HepG2 (cell line): ENCODE measurements at regions not wholly inside any gene's neighbourhood (a gene's known extent, or its start where the extent isn't known, plus 50 kb on each side); places are given as distances from the start of the nearest gene placed in this dataset.

Experiments
- ARHGAP35 ChIP-seq: sonication (generic); formaldehyde crosslinking; IDR thresholded peaks from 2 replicates; pipeline ENCODE4 v1.9.0; 2022; ENCODE audit warnings: mild to moderate bottlenecking, inconsistent platforms, moderate library complexity, missing genetic modification reagents, borderline replicate concordance
- ARID2 ChIP-seq: sonication (generic); formaldehyde crosslinking; IDR thresholded peaks from 2 replicates; pipeline ENCODE4 v1.8.1; 2022; ENCODE audit warnings: mild to moderate bottlenecking, missing genetic modification reagents, borderline replicate concordance
- FOXO1 ChIP-seq: sonication (generic); formaldehyde crosslinking; IDR thresholded peaks from 2 replicates; pipeline ENCODE4 v1.4.0; 2020; ENCODE audit warnings: missing genetic modification reagents
- GATA4 ChIP-seq: sonication (generic); IDR thresholded peaks from 2 replicates; pipeline ENCODE4 v1.6.1; 2016; ENCODE audit warnings: antibody characterized with exemption, low read depth, borderline replicate concordance
- MIER3 ChIP-seq: IDR thresholded peaks from 2 replicates; pipeline ENCODE4 v1.6.1; 2016; ENCODE audit warnings: missing compliant biosample characterization, borderline replicate concordance
- NFIB ChIP-seq: sonication (generic); formaldehyde crosslinking; IDR thresholded peaks from 2 replicates; pipeline ENCODE4 v1.9.0; 2021; ENCODE audit warnings: missing genetic modification reagents, mild to moderate bottlenecking, borderline replicate concordance
- NKX3-1 ChIP-seq: sonication (generic); formaldehyde crosslinking; IDR thresholded peaks from 2 replicates; pipeline ENCODE4 v1.5.0; 2020; ENCODE audit warnings: missing genetic modification reagents
- PPARG ChIP-seq: conservative IDR thresholded peaks from 2 replicates; pipeline ENCODE4 v1.6.1; 2016; ENCODE audit warnings: missing biosample characterization, missing genetic modification reagents
- WIZ ChIP-seq: sonication (generic); formaldehyde crosslinking; IDR thresholded peaks from 2 replicates; pipeline ENCODE4 v1.5.1; 2020; ENCODE audit warnings: mild to moderate bottlenecking, missing genetic modification reagents
- ZNF10 ChIP-seq: sonication (generic); formaldehyde crosslinking; IDR thresholded peaks from 2 replicates; pipeline ENCODE4 v1.4.0; 2020; ENCODE audit warnings: mild to moderate bottlenecking, low read depth, missing genetic modification reagents, borderline replicate concordance
- ZNF251 ChIP-seq: sonication (generic); formaldehyde crosslinking; IDR thresholded peaks from 2 replicates; pipeline ENCODE4 v1.9.0; 2021; ENCODE audit warnings: mild to moderate bottlenecking, missing genetic modification reagents
- ZNF33B ChIP-seq: sonication (generic); formaldehyde crosslinking; IDR thresholded peaks from 2 replicates; pipeline ENCODE4 v1.5.1; 2020; ENCODE audit warnings: mild to moderate bottlenecking, missing genetic modification reagents
- ZNF350 ChIP-seq: sonication (generic); formaldehyde crosslinking; IDR thresholded peaks from 2 replicates; pipeline ENCODE4 v1.4.0; 2020; ENCODE audit warnings: mild to moderate bottlenecking, low read depth, missing genetic modification reagents, borderline replicate concordance
- ZNF501 ChIP-seq: sonication (generic); formaldehyde crosslinking; IDR thresholded peaks from 2 replicates; pipeline ENCODE4 v1.5.1; 2020; ENCODE audit warnings: mild to moderate bottlenecking, moderate library complexity, missing genetic modification reagents
- ZNF672 ChIP-seq: sonication (generic); formaldehyde crosslinking; IDR thresholded peaks from 2 replicates; pipeline ENCODE4 v1.8.1; 2022; ENCODE audit warnings: missing genetic modification reagents
- ZNF747 ChIP-seq: sonication (generic); formaldehyde crosslinking; IDR thresholded peaks from 2 replicates; pipeline ENCODE4 v1.8.1; 2023; ENCODE audit warnings: missing genetic modification reagents, mild to moderate bottlenecking, borderline replicate concordance
- ZNF891 ChIP-seq: sonication (generic); formaldehyde crosslinking; IDR thresholded peaks from 2 replicates; pipeline ENCODE4 v1.5.0; 2020; ENCODE audit warnings: mild to moderate bottlenecking, missing genetic modification reagents
- ZXDC ChIP-seq: sonication (generic); formaldehyde crosslinking; IDR thresholded peaks from 2 replicates; pipeline ENCODE4 v1.5.0; 2020; ENCODE audit warnings: mild to moderate bottlenecking, missing genetic modification reagents
- TF ChIP-seq, protein P1 (sequence below): IDR thresholded peaks from 2 replicates; pipeline ENCODE4 v1.6.1; 2012; ENCODE audit warnings: low read depth, low read length, improper control_type of control experiment
- TF ChIP-seq, protein P2 (sequence below): sonication (generic); formaldehyde crosslinking; IDR thresholded peaks from 2 replicates; pipeline ENCODE4 v1.5.0; 2020; ENCODE audit warnings: missing genetic modification reagents, mild to moderate bottlenecking, borderline replicate concordance
- TF ChIP-seq, protein P3 (sequence below): sonication (generic); formaldehyde crosslinking; IDR thresholded peaks from 2 replicates; pipeline ENCODE4 v1.4.0; 2020; ENCODE audit warnings: missing genetic modification reagents
- TF ChIP-seq, protein P4 (sequence below): sonication (generic); formaldehyde crosslinking; IDR thresholded peaks from 2 replicates; pipeline ENCODE4 v1.4.0; 2020; ENCODE audit warnings: mild to moderate bottlenecking, missing genetic modification reagents

DNA sequence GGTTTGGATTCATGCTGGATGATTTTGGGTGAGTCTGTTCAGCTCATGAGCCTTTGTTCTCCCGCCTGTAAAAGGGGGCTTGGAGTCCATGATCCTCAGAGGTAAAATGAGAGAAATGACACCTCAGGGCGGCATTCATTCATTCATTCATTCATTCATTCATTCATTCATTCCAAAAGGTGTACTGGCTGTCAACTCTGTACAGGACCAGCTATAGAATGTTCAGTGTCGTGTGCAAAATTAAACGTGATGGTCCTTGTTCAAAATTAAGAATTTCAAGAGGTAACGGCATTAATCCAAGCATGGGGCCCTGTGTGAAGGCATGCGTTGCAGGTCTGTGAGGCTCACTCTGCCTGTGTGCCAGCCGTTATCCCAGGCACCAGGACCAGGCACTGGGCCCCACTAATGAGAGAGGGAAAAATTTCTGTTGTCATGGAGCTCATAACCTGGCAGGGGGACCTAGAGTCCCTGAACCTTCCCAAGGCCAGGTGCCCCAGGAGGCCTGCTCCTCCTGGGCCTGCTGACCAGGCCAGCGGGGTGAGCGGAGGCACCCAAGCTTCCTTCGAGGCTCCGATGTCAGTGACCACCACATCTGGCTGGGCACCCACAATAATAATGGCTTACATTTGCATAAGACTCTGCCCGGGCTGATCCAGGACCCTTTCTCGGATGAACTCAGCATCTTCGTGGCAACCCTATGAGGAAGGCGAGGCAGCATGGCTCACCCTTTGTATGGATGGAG, 53.2 kb downstream of the CEBPB start (continued):
- no peak for TF ChIP-seq NFIB (CRISPR knock-in tag)
- no peak for TF ChIP-seq WIZ (CRISPR knock-in tag)
- TF ChIP-seq PPARG (CRISPR knock-in tag): no peak
- TF ChIP-seq ZNF33B: no peak
- TF ChIP-seq, protein P1, sequence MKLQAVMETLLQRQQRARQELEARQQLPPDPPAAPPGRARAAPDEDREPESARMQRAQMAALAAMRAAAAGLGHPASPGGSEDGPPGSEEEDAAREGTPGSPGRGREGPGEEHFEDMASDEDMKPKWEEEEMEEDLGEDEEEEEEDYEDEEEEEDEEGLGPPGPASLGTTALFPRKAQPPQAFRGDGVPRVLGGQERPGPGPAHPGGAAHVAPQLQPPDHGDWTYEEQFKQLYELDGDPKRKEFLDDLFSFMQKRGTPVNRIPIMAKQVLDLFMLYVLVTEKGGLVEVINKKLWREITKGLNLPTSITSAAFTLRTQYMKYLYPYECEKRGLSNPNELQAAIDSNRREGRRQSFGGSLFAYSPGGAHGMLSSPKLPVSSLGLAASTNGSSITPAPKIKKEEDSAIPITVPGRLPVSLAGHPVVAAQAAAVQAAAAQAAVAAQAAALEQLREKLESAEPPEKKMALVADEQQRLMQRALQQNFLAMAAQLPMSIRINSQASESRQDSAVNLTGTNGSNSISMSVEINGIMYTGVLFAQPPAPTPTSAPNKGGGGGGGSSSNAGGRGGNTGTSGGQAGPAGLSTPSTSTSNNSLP: no peak
- TF ChIP-seq ZNF10 (CRISPR knock-in tag): no peak
- no peak for TF ChIP-seq ZNF350
- TF ChIP-seq ARHGAP35 (CRISPR knock-in tag): no peak
- TF ChIP-seq, protein P2, sequence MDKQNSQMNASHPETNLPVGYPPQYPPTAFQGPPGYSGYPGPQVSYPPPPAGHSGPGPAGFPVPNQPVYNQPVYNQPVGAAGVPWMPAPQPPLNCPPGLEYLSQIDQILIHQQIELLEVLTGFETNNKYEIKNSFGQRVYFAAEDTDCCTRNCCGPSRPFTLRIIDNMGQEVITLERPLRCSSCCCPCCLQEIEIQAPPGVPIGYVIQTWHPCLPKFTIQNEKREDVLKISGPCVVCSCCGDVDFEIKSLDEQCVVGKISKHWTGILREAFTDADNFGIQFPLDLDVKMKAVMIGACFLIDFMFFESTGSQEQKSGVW (CRISPR knock-in tag): no peak
- no peak for TF ChIP-seq ZNF672 (CRISPR knock-in tag)
- TF ChIP-seq ZNF891 (CRISPR knock-in tag): 0 out of 2 replicates have a peak, but pooled peaks have one; percentile 55
- TF ChIP-seq, protein P3, sequence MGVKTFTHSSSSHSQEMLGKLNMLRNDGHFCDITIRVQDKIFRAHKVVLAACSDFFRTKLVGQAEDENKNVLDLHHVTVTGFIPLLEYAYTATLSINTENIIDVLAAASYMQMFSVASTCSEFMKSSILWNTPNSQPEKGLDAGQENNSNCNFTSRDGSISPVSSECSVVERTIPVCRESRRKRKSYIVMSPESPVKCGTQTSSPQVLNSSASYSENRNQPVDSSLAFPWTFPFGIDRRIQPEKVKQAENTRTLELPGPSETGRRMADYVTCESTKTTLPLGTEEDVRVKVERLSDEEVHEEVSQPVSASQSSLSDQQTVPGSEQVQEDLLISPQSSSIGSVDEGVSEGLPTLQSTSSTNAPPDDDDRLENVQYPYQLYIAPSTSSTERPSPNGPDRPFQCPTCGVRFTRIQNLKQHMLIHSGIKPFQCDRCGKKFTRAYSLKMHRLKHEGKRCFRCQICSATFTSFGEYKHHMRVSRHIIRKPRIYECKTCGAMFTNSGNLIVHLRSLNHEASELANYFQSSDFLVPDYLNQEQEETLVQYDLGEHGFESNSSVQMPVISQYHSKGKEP (CRISPR knock-in tag): no peak
- no peak for TF ChIP-seq NKX3-1 (CRISPR knock-in tag)
- TF ChIP-seq FOXO1 (CRISPR knock-in tag): no peak
- no peak for TF ChIP-seq MIER3 (CRISPR knock-in tag)
- TF ChIP-seq, protein P4, sequence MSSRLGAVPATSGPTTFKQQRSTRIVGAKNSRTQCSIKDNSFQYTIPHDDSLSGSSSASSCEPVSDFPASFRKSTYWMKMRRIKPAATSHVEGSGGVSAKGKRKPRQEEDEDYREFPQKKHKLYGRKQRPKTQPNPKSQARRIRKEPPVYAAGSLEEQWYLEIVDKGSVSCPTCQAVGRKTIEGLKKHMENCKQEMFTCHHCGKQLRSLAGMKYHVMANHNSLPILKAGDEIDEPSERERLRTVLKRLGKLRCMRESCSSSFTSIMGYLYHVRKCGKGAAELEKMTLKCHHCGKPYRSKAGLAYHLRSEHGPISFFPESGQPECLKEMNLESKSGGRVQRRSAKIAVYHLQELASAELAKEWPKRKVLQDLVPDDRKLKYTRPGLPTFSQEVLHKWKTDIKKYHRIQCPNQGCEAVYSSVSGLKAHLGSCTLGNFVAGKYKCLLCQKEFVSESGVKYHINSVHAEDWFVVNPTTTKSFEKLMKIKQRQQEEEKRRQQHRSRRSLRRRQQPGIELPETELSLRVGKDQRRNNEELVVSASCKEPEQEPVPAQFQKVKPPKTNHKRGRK: 0 out of 2 replicates have a peak, but pooled peaks have one; percentile 14
- TF ChIP-seq ZNF501 (CRISPR knock-in tag): peak; percentile 8
- peak; percentile 13 for TF ChIP-seq ZNF747 (CRISPR knock-in tag)
- TF ChIP-seq ZXDC (CRISPR knock-in tag): 0 out of 2 replicates have a peak, but pooled peaks have one; percentile 76
- no peak for TF ChIP-seq GATA4
- TF ChIP-seq ZNF251 (CRISPR knock-in tag): no peak
- TF ChIP-seq ARID2 (CRISPR knock-in tag): no peak
